ENCODE measurements at regions not wholly inside any gene's neighbourhood (a gene's known extent, or its start where the extent isn't known, plus 50 kb on each side); places are given as distances from the start of the nearest gene placed in this dataset.

- ATAC-seq (no peak), DNase-seq (ENCODE audit: low read depth, low spot score) (no peak)
- intact Hi-C loops (cut with micrococcal nuclease; ENCODE audit: unreplicated experiment) (no loop called here), in situ Hi-C loops (cut with HindIII; ENCODE audit: low pct_unique_long_range_greater_than_20kb, low sequenced_read_pairs) (no loop called here)
- Histone ChIP-seq H3K4me3 (ENCODE audit: low read depth in 2 of 2, low read length in 2 of 2) (no peak overlapping the region), H3K9me3 (ENCODE audit: control insufficient read depth, insufficient read depth, low read depth, low read length) (no peaks in the 10 kb centered on the region), H3K27ac (ENCODE audit: low read length) (no peak overlapping the region), H3K27me3 (ENCODE audit: control insufficient read depth, insufficient read depth, low read length) (no peaks in the 10 kb centered on the region), H3K36me3 (ENCODE audit: control insufficient read depth, insufficient read depth, low read length) (no peaks in the 10 kb centered on the region), H3K4me1 (ENCODE audit: control insufficient read depth, insufficient read depth, low read length) (no peaks in the 10 kb centered on the region)
- POLR2A ChIA-PET: no interaction called here
- TF ChIP-seq REST (IDR thresholded peaks at IDR 0.05; ENCODE audit: insufficient read depth in 1 of 2, low read depth in 2 of 2, low read length in 1 of 2) (no peak), CTCF (IDR thresholded peaks at IDR 0.05) (no peak), POLR2AphosphoS5 (IDR thresholded peaks at IDR 0.05; ENCODE audit: low read depth, low read length) (no peak)
- CTCF ChIA-PET: no interaction called here
- no TSS peak for BruUV-seq (replicated peaks)
These were observed 419.8 kb upstream of the THBS1 start for GRCh38 chr15:39161096-39161495.

GRCh38 chr15:39165020-39165706 lies 415.7 kb upstream of the THBS1 start:
- no peak overlapping the region for H3K27ac ChIP-seq (ENCODE audit: low read length)
- in situ Hi-C loops (cut with HindIII; ENCODE audit: low pct_unique_long_range_greater_than_20kb, low sequenced_read_pairs): no loop called here
- ATAC-seq: no peak
- H3K4me3 ChIP-seq (ENCODE audit: low read depth in 2 of 2, low read length in 2 of 2): no peak overlapping the region
- H3K36me3 ChIP-seq (ENCODE audit: control insufficient read depth, insufficient read depth, low read length): no peaks in the 10 kb centered on the region
- no peaks in the 10 kb centered on the region for H3K9me3 ChIP-seq (ENCODE audit: control insufficient read depth, insufficient read depth, low read depth, low read length)
- no peaks in the 10 kb centered on the region for H3K27me3 ChIP-seq (ENCODE audit: control insufficient read depth, insufficient read depth, low read length)
- ChIA-PET CTCF (no interaction called here), POLR2A (no interaction called here)
- DNase-seq (ENCODE audit: low read depth, low spot score): no peak
- intact Hi-C loops (cut with micrococcal nuclease; ENCODE audit: unreplicated experiment): no loop called here
- TF ChIP-seq TCF7L2 (IDR thresholded peaks at IDR 0.05; ENCODE audit: low read depth, low read length): no peak
- TF ChIP-seq SIN3A (IDR thresholded peaks at IDR 0.05; ENCODE audit: borderline replicate concordance, insufficient read depth, low read depth, low read length): no peak
- TF ChIP-seq REST (IDR thresholded peaks at IDR 0.05; ENCODE audit: insufficient read depth in 1 of 2, low read depth in 2 of 2, low read length in 1 of 2): no peak
- TF ChIP-seq CTCF (IDR thresholded peaks at IDR 0.05): no peak
- H3K4me1 ChIP-seq (ENCODE audit: control insufficient read depth, insufficient read depth, low read length): no peaks in the 10 kb centered on the region
- BruUV-seq (replicated peaks): no TSS peak

All from Panc1 (cell line).